ENCODE measurements at regions not wholly inside any gene's neighbourhood (a gene's known extent, or its start where the extent isn't known, plus 50 kb on each side); places are given as distances from the start of the nearest gene placed in this dataset.
"Not testable (repeated sequence)": the region's sequence is repeated elsewhere in the genome, so short reads cannot be mapped to it uniquely, and the experiment has no call there.

DNA sequence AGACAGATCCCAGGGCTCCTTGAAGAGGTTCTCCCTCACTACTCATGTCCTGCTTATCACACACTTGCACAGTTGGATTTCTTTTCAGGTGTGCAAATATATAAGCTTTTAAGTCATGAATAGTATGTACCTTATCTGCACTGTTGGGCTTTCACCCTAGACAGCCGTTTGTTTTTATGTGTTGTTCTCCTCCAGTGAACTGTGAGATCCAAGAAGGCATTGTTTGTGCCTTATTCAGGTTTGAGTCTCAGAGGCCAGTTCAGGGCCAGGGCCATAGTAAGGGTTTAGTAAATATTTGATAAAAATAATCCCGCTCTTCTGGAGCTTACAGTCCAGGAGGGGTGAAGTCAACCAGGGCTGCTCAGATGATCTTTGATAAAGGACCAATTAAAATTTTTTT lies 480.0 kb downstream of the TMEM38B start:
- peak in 1 of 4 donors; percentile 11 for DNase-seq (ENCODE audit: low read depth in 4 of 4, low spot score in 3 of 4)

DNA sequence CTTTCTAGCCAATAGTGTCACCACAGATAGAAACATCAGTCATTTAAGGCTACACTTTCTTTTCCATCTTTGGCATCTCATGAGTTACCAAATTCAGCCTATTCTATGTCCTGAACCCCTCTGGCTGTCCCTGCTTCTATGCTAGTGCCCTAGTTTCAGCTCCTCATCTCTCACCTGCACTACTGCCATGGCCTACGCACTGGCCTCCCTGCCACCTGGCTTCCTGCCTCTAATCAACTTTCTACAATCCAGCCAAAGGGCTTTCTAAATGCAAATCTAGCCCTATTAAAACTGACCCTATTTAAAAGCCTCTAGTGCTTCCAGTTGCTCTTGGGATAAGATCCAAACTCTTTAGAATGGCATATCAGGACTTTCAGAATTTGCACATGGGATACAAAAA lies 482.9 kb downstream of the TMEM38B start:
- no peak for DNase-seq (ENCODE audit: low read depth in 4 of 4, low spot score in 3 of 4)

- peak in 3 of 4 donors; percentile 26 to 49 (median 42) for DNase-seq (ENCODE audit: low read depth in 4 of 4, low spot score in 3 of 4)
Observed at GRCh38 chr9:106179191-106179590, 484.9 kb downstream of the TMEM38B start.

- DNase-seq (ENCODE audit: low read depth in 4 of 4, low spot score in 3 of 4) = not testable (repeated sequence)
Observed at GRCh38 chr9:106203815-106204516, 509.6 kb downstream of the TMEM38B start.

- DNase-seq (ENCODE audit: low read depth in 4 of 4, low spot score in 3 of 4) = no peak
Observed at GRCh38 chr9:106207298-106207697, 513.0 kb downstream of the TMEM38B start.

GRCh38 chr9:106218427-106218826 lies 524.1 kb downstream of the TMEM38B start:
- no peak for DNase-seq (ENCODE audit: low read depth in 4 of 4, low spot score in 3 of 4)

DNA sequence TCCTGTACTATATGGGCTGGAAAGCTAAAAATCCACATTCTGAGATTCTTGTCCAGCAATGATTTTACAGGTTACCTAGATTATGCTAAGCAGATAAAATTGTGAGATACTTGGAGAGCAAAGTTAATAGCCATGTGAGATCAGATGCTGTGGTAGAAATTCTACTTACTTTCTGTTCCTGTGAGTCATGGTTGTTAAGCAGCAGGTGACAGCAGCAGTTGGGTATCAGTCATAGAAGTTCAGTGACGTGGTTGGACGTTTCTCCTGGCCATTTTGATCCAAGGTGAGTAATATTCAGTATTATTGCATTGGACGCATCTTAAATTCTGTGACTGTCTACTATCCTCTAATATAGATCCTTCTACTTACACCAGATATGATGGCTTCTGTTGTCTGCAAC lies 524.5 kb downstream of the TMEM38B start:
- no peak for DNase-seq (ENCODE audit: low read depth in 4 of 4, low spot score in 3 of 4)

DNA sequence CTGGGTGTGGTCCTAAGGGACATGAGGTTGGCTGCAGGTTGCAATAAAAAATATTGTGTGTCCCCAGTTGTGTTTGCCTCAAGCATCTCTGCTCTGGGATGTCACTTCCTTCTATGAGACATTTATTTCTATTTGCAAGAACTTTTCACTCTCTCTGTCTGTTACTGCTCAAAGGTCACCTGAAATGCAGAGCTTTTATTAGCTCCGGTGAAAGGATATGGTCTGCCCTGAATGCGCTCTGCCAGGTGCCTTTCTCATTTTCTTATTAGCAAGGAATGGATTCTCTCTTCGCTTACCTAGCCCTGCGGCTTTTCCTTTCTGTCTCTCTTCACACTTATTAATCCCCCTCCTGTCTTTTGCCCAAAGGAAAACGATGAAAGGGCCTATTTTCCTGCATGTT lies 526.1 kb downstream of the TMEM38B start:
- no peak for DNase-seq (ENCODE audit: low read depth in 4 of 4, low spot score in 3 of 4)

DNA sequence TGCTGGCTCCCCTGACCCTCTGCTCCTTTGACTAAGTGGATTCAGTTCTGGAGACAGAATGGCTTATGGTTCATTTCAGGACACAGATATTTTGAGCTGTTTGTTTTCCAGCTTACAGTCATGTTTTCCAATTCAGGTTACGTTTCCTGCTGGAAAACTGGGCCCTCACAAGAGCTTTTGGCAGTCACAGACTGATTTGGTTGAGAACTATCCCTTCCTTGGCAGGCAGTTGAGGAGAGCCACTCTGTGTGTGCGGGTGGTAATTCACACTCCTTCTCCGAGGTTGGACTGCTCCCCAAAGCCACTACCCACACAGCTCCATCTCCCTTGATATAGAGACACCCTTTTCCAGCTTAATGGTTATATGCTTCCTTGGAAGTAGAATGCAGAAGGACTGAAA lies 534.5 kb downstream of the TMEM38B start:
- DNase-seq (ENCODE audit: low read depth in 4 of 4, low spot score in 3 of 4) = no peak

DNA sequence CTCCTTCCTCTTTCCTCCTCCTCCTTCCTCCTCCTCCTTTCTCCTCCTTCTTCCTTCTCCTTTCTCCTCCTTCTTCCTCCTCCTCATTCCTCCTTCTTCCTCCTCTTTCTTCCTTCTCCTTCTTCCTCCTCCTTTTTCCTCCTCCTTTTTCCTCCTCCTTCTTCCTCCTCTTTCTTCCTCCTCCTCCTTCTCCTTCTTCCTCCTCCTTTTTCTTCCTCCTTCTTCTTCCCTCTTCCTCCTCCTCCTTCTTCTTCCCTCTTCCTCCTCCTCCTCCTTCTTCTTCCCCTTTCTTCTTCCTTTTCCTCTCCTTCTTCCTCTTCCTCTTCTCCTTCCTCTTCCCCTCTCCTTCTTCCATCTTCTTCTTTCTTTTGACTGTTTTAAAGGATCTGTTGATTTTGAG lies 538.8 kb downstream of the TMEM38B start:
- no peak for DNase-seq (ENCODE audit: low read depth in 4 of 4, low spot score in 3 of 4)

DNA sequence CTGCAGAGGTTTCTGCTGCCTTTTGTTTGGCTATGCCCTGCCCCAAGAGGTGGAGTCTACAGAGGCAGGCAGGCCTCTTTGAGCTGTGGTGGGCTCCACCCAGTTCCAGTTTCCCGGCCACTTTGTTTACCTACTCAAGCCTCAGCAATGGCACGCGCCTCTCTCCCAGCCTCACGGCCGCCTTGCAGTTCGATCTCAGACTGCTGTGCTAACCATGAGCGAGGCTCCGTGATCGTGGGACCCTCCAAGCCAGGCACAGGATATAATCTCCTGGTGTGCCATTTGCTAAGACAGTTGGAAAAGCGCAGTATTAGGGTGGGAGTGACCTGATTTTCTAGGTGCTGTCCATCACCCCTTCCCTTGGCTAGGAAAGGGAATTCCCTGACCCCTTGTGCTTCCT lies 566.6 kb downstream of the TMEM38B start:
- not testable (repeated sequence) for DNase-seq (ENCODE audit: low read depth in 4 of 4, low spot score in 3 of 4)

GRCh38 chr9:106277966-106278365 lies 583.6 kb downstream of the TMEM38B start:
- no peak for DNase-seq (ENCODE audit: low read depth in 4 of 4, low spot score in 3 of 4)

DNA sequence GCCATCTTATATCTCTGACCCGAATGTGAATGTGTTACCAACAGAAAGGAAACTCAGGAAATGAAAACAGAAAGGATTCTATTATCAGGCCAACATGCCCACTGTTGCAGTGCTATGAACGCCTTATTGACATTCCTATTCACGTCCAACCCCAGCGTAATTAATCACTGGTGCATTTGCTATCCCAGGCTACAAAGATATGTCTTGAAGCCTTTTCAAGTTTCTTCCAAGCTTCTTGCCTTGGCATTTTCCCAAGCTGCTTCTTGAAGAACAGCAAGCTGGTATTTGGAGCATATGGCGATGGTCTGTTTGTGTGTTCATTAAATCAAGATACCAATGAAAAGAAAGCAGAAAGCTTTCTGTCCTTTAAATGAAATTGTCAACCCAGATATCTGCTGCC lies 579.2 kb upstream of the ZNF462 start:
- DNase-seq (ENCODE audit: low read depth in 4 of 4, low spot score in 3 of 4) = no peak

DNA sequence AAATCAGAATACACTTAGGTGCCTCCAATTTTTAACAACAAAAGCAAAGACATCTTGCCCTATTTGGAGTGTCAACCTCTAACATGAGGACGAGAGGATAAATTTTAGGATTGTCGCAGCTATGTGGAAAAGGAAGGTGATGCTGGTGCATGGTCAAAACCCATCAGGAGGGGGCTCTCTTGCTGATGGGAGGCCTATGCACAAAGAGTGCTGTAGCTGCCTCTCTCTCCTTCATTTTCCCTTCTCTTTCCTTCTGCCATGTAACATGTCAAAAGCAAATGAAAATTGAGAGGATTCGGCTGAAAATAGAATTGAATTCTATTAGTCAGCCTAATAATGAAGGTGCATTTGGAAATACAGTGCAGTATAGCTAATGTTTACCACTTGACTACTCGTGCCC lies 578.7 kb upstream of the ZNF462 start:
- no peak for DNase-seq (ENCODE audit: low read depth in 4 of 4, low spot score in 3 of 4)

DNA sequence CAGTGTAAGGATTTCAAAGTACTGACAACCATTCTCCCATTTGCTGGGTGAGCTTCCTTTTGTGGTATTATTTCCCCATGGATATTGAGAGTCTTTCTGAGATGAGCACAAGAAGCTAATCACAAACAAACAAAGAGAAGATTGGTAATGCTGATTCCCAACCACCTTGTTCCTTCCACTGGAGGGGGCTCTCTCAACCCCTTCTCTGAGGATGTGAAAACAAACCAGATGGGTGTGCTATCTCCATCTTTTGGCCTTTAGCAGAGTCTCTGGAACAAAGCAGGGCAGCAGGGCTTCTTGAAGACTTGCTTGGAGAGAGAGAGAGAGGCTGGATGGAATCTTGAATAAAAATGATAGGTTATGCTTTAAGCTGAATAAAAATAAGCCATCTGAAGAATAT lies 576.7 kb upstream of the ZNF462 start:
- DNase-seq (ENCODE audit: low read depth in 4 of 4, low spot score in 3 of 4) = peak in 2 of 4 donors; percentile 10 to 14

DNA sequence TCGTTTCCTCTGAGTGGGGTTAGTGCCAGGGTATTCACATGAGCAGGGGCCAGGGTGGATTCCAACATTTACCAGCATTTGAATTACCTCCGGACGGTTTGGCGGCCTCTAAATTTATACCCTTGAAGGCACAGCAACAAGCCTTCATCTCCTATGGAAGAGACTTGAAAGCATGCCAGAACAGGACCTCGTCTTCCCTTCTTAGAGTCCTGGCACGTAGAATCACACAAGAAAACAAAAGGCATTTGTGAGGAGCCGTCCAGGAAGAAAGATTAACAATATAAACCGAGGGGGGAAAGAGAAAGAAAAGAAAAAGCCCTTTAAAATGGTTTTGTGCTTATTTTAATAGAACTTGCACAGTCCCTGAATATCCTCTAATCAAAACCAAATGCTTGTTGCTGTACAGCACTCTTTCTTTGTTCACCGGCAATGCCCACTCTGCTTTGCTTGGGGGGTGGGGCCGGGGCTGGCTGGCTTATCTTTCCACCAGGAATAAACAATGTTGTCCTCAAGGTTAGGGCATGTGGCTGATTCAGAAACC lies 575.8 kb upstream of the ZNF462 start:
- DNase-seq (ENCODE audit: low read depth in 4 of 4, low spot score in 3 of 4) = no peak

DNA sequence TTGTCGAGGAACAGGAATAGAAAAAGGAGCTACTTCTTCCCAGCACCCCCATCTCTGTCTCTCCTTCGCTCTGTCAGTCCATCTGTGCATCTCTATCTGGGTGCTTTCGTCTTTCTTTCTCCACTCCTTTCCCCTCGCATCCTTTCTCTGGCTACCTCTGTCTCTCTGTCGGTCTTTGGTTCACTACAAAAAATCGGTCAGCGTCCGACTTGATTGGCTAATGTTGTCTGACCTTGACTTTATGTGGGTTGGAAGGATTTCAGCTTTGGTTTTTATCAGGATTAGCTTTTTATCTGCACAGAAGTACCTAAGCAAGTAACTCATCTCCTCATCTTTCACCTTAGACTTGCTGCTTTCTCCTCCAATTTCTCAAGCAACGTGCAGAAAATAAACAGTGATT lies 575.2 kb upstream of the ZNF462 start:
- no peak for DNase-seq (ENCODE audit: low read depth in 4 of 4, low spot score in 3 of 4)

- no peak for DNase-seq (ENCODE audit: low read depth in 4 of 4, low spot score in 3 of 4)
Observed at GRCh38 chr9:106288689-106289088, 574.3 kb upstream of the ZNF462 start.

DNA sequence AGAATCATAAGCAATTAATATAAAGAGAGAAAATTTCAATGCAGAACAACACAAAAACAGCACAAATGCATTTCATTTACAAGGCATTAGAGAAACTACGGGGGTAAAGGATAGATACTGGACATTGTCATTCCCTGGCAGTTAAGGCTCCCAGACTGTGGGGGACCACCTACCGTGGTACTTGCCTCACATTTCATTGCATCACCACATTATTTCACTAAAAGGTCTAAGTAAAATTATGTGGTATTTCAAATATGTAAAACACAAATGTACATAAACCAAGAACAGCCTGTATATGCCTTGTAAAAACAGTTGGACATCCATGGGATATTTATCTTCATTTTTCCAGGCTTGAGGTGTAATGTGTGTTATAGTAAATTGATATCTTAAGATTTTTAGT lies 571.2 kb upstream of the ZNF462 start:
- no peak for DNase-seq (ENCODE audit: low read depth in 4 of 4, low spot score in 3 of 4)

GRCh38 chr9:106296426-106296825 lies 566.5 kb upstream of the ZNF462 start:
- no peak for DNase-seq (ENCODE audit: low read depth in 4 of 4, low spot score in 3 of 4)

- no peak for DNase-seq (ENCODE audit: low read depth in 4 of 4, low spot score in 3 of 4)
Observed at GRCh38 chr9:106298997-106299396, 564.0 kb upstream of the ZNF462 start.

- DNase-seq (ENCODE audit: low read depth in 4 of 4, low spot score in 3 of 4) = no peak
Observed at GRCh38 chr9:106304401-106304920, 558.5 kb upstream of the ZNF462 start.
